NOMO-1 treated with dmso at 0.1 percent for 144 hours (cell line): ENCODE measurements at regions not wholly inside any gene's neighbourhood (a gene's known extent, or its start where the extent isn't known, plus 50 kb on each side); places are given as distances from the start of the nearest gene placed in this dataset.
A peak's percentile ranks its signal among the peaks of the same experiment; 100 is the strongest.

Experiments used
- DNase-seq: peaks from one replicate; lab custom pipeline; 2025; ENCODE audit not compliant: unreplicated experiment; lab: John Stamatoyannopoulos, UW

- DNase-seq = no peak
Measured at GRCh38 chr5:109630093-109630492, 59.6 kb upstream of the MAN2A1 start.

GRCh38 chr5:109628591-109628990 is 61.1 kb upstream of the MAN2A1 start:
- no peak for DNase-seq

GRCh38 chr5:109621266-109621665 is 68.5 kb upstream of the MAN2A1 start:
- DNase-seq = peak; percentile 31

GRCh38 chr5:109620651-109621050 is 69.1 kb upstream of the MAN2A1 start:
- DNase-seq = no peak

- DNase-seq = no peak
Measured at GRCh38 chr5:109619606-109620005, 70.1 kb upstream of the MAN2A1 start.

GRCh38 chr5:109619021-109619460 is 70.7 kb upstream of the MAN2A1 start:
- peak; percentile 24 for DNase-seq

- DNase-seq = no peak
Measured at GRCh38 chr5:109614981-109615380, 74.7 kb upstream of the MAN2A1 start.

GRCh38 chr5:109614301-109614700 is 75.4 kb upstream of the MAN2A1 start:
- DNase-seq = no peak

- DNase-seq = no peak
Measured at GRCh38 chr5:109612278-109612905, 77.3 kb upstream of the MAN2A1 start.

GRCh38 chr5:109611505-109611904 is 78.2 kb upstream of the MAN2A1 start:
- no peak for DNase-seq

- DNase-seq = no peak
Measured at GRCh38 chr5:109611061-109611460, 78.7 kb upstream of the MAN2A1 start.

- DNase-seq = no peak
Measured at GRCh38 chr5:109610581-109610980, 79.1 kb upstream of the MAN2A1 start.

GRCh38 chr5:109605207-109605730 is 84.5 kb upstream of the MAN2A1 start:
- DNase-seq = no peak

- no peak for DNase-seq
Measured at GRCh38 chr5:109604758-109605157, 85.0 kb upstream of the MAN2A1 start.

GRCh38 chr5:109601736-109602135 is 88.0 kb upstream of the MAN2A1 start:
- no peak for DNase-seq

GRCh38 chr5:109597893-109598292 is 91.8 kb upstream of the MAN2A1 start:
- DNase-seq = no peak

GRCh38 chr5:109594217-109594616 is 95.5 kb upstream of the MAN2A1 start:
- DNase-seq = no peak

- DNase-seq = no peak
Measured at GRCh38 chr5:109590799-109591198, 98.9 kb upstream of the MAN2A1 start.

- no peak for DNase-seq
Measured at GRCh38 chr5:109589986-109590385, 99.7 kb upstream of the MAN2A1 start.

GRCh38 chr5:109589239-109589638 is 100.5 kb upstream of the MAN2A1 start:
- DNase-seq = no peak

GRCh38 chr5:109588281-109589035 is 101.3 kb upstream of the MAN2A1 start:
- DNase-seq = no peak

- DNase-seq = no peak
Measured at GRCh38 chr5:109584986-109585599, 104.6 kb upstream of the MAN2A1 start.
